Neutrophil (primary cell): ENCODE measurements at regions not wholly inside any gene's neighbourhood (a gene's known extent, or its start where the extent isn't known, plus 50 kb on each side); places are given as distances from the start of the nearest gene placed in this dataset.

Source experiments
- H3K27ac ChIP-seq: fragments of 200-600 bp; sonication (generic); 2 replicates; pipeline ENCODE4 v1.5.1; 2016; ENCODE audit warnings: mild to moderate bottlenecking, moderate library complexity
- H3K27me3 ChIP-seq: fragments of 200-600 bp; sonication (generic); 2 replicates; pipeline ENCODE4 v1.6.0; 2016; ENCODE audit warnings: mild to moderate bottlenecking
- H3K36me3 ChIP-seq: fragments of 200-600 bp; sonication (generic); 2 replicates; pipeline ENCODE4 v1.5.1; 2017
- H3K4me1 ChIP-seq, 2 experiments: fragments of 200-600 bp in 1 of 2; sonication (generic) in 1 of 2; 1 replicate in 1 of 2; 2 replicates in 1 of 2; pipeline versions ENCODE4 v1.5.1 to v1.6.1; 2013 to 2016; ENCODE audit warnings: low read depth in 1 of 2, low read length in 1 of 2, mild to moderate bottlenecking in 1 of 2, moderate library complexity in 1 of 2; ENCODE audit not compliant: control insufficient read depth in 1 of 2, insufficient read depth in 1 of 2
- H3K4me3 ChIP-seq, 2 experiments: fragments of 200-600 bp in 1 of 2; sonication (generic) in 1 of 2; 1 replicate in 1 of 2; 2 replicates in 1 of 2; pipeline ENCODE4 v1.5.1; 2013 to 2016; ENCODE audit warnings: low read depth in 1 of 2, low read length in 1 of 2, mild to moderate bottlenecking in 1 of 2, moderate library complexity in 1 of 2
- H3K9me3 ChIP-seq: fragments of 200-600 bp; sonication (generic); 2 replicates; pipeline ENCODE4 v1.5.1; 2016
- CTCF ChIP-seq: fragments of 200-600 bp; sonication (generic); IDR thresholded peaks from 2 replicates; pipeline ENCODE4 v1.5.1; 2016; ENCODE audit warnings: antibody characterized with exemption

GRCh38 chr5:126263591-126264184 lies 159.5 kb upstream of the GRAMD2B start:
- H3K9me3 ChIP-seq: no peaks in the 10 kb centered on the region
- H3K4me1 ChIP-seq: no peaks in the 10 kb centered on the region
- no peaks in the 10 kb centered on the region for H3K27me3 ChIP-seq
- TF ChIP-seq CTCF: no peak
- no peak overlapping the region for H3K4me3 ChIP-seq
- H3K27ac ChIP-seq: no peak overlapping the region
- H3K36me3 ChIP-seq: no peaks in the 10 kb centered on the region

- no peaks in the 10 kb centered on the region for H3K36me3 ChIP-seq
- H3K27ac ChIP-seq: no peak overlapping the region
- H3K27me3 ChIP-seq: no peaks in the 10 kb centered on the region
- H3K4me3 ChIP-seq: no peak overlapping the region
- H3K9me3 ChIP-seq: no peaks in the 10 kb centered on the region
- H3K4me1 ChIP-seq: no peaks in the 10 kb centered on the region
- no peak for TF ChIP-seq CTCF
These were observed 157.3 kb upstream of the GRAMD2B start for GRCh38 chr5:126265917-126266316.

- Histone ChIP-seq H3K9me3 (no peaks in the 10 kb centered on the region), H3K27ac (no peak overlapping the region), H3K4me3 (no peak overlapping the region), H3K4me1 (no peaks in the 10 kb centered on the region), H3K27me3 (no peaks in the 10 kb centered on the region), H3K36me3 (no peaks in the 10 kb centered on the region)
- no peak for TF ChIP-seq CTCF
These were observed 155.8 kb upstream of the GRAMD2B start for GRCh38 chr5:126267438-126267837.

- no peak for TF ChIP-seq CTCF
- no peak overlapping the region for H3K4me3 ChIP-seq
- no peak overlapping the region for H3K27ac ChIP-seq
- H3K27me3 ChIP-seq: no peaks in the 10 kb centered on the region
- H3K36me3 ChIP-seq: no peaks in the 10 kb centered on the region
- no peaks in the 10 kb centered on the region for H3K9me3 ChIP-seq
- H3K4me1 ChIP-seq: no peaks in the 10 kb centered on the region
These were observed 154.4 kb upstream of the GRAMD2B start for GRCh38 chr5:126268697-126269315.

- Histone ChIP-seq H3K4me1 (no peaks in the 10 kb centered on the region), H3K9me3 (no peaks in the 10 kb centered on the region), H3K27me3 (no peaks in the 10 kb centered on the region), H3K4me3 (no peak overlapping the region), H3K36me3 (no peaks in the 10 kb centered on the region), H3K27ac (no peak overlapping the region)
- no peak for TF ChIP-seq CTCF
These were observed 153.7 kb upstream of the GRAMD2B start for GRCh38 chr5:126269511-126269910.
